H4 (cell line): ENCODE measurements at regions not wholly inside any gene's neighbourhood (a gene's known extent, or its start where the extent isn't known, plus 50 kb on each side); places are given as distances from the start of the nearest gene placed in this dataset.
A peak's percentile ranks its signal among the peaks of the same experiment; 100 is the strongest.
"Not testable (repeated sequence)": the region's sequence is repeated elsewhere in the genome, so short reads cannot be mapped to it uniquely, and the experiment has no call there.

Source experiments
- DNase-seq: peaks from one replicate; pipeline ENCODE4 v3.0.0-alpha.2; 2015; ENCODE audit warnings: low spot score

DNA sequence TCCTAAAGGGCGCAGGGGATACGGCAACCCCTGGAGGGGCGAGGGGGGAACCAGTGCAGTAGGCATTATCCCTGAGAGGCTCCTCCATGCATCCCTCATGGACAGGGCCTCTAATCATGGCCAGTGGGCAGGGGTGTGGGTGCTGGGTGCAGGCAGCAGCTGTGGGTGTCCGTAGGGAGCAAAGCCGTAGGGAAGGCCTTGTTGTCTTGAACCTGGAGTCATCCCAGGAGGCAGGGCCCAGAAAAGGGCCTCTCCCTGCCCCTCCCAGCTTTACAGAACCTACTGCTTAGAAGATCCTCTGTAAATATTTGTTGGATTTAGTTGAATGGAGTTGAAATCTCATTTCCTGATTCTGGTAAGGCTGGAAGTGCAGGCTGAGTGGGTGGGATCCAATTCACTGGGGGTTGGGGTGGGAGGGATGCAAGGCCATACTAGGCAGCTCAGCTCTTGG, 207.0 kb upstream of the HAAO start:
- no peak for DNase-seq

GRCh38 chr2:42998721-42999120, 206.3 kb upstream of the HAAO start:
- no peak for DNase-seq

GRCh38 chr2:42996528-42996927, 204.1 kb upstream of the HAAO start:
- no peak for DNase-seq

DNA sequence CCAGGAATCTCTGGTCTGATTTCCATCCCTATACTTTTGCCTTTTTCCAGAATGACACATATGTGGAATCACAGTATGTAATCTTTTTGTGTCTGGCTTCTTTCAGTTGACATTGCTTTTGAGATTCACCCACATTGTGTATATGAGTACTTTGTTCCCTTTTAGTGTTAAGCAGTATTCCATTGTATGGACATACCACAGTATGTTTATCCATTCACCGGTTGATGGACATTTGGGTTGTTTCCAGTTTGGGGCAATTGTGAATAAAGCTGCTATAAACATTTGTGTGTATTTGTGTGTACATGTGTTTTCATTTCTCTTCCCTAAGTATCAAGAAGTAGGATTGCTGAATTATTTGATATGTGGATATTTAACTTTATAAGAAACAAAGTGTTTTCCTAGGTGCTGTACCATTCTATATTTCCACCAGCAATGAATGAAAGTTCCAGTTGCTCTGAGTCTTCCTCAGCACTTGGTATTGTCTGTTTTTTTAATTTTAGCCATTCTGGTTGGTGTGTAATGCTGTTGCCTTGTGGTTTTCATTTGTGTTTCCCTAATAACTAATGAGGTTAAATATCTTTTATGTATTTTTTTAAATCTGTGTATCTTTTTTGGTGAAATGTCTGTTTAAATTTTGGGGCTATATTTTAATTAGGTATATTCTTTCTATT, 203.5 kb upstream of the HAAO start:
- no peak for DNase-seq

- DNase-seq: not testable (repeated sequence)
These were observed 197.1 kb upstream of the HAAO start for GRCh38 chr2:42989283-42990081.

DNA sequence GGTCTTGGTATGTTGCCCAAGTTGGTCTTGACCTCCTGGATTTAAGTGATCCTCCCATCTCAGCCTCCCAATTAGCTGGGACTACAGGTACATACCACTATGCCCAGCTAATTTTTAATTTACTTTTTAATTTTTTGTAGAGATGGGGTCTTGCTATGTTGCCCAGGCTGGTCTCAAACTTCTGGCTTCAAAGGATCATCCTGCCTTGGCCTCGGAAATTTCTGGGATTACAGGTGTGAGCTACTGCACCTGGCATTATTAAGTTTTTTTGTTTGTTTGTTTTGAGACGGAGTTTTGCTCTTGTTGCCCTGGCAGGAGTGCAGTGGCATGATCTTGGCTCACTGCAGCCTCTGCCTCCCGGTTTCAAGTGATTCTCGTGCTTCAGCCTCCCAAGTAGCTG, 195.7 kb upstream of the HAAO start:
- not testable (repeated sequence) for DNase-seq

- peak; percentile 53 for DNase-seq
These were observed 194.9 kb upstream of the HAAO start for GRCh38 chr2:42987112-42987922.

GRCh38 chr2:42984617-42985016, 192.2 kb upstream of the HAAO start:
- no peak for DNase-seq

DNA sequence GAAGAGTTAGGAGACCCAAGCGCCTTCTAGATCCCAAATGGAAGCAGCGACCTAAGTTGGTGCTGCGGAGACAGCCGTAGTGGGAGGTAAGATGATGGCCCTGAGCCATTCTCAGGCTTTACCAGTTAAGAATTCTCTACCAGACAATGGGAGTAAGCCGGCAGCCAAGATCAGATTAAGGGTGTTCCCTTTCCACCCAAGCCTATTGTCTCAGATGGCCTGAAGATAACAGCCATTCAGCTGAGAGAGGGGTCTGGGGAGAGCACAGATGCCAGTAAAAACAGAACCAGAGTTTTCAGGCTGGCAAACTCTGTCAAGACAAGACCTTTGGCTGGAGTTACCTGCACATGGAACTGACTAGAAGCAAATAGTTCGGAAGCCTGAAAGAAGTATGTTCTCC, 191.7 kb upstream of the HAAO start:
- DNase-seq: no peak

DNA sequence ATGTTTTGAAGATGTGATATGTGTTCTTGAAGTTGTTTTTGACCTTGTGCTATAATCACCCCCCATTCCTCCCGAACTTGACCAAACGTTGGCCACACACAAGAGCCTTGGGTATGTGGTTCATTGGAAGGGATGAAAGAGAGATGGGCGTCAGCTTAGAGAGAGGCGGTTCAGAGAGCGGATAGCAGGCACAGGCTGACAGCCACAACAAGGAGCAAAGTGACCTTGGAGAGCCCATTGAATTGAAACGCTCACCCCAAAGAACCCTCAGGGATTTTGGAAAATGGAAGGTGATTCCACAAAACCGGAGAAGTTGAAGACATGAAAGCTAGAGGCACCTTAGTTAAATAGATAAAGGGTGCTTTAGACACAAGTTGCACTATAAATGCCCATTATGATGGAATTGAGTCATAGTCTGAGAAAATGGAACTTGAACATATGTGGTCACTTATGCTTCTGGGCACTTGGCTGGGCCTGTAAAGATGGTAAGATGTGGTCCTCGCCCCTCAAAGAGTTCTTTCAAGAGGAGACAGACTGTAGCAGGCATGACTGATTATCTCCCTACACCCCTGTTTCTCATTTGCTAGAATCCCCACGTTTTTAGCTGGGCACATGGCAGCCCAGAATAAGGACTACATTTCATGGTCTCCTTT, 188.5 kb upstream of the HAAO start:
- no peak for DNase-seq

GRCh38 chr2:42979870-42980763, 187.7 kb upstream of the HAAO start:
- DNase-seq: no peak

DNA sequence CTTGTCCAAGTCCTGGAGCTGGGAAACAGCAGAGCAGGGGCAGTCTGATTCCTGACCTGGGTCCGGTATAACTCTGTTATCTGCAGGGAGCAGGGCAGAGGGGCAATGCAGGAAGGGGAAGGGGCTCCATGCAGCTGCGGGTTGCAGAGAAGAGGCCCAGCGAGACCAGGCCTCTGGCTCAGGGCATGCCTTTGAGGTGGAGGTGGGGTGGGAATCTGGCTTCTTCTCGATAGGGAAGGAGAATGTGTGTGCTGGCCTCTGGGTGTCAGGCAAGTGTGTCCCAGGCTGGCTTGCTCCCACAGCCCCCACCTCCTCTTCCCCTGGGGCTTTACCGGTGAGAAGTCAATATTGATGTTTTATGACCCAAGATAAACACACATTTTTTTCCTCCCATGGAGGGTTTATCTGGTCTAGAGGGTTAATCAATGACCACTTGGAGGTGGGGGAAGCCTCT, 187.1 kb upstream of the HAAO start:
- DNase-seq: no peak

- DNase-seq: no peak
These were observed 186.6 kb upstream of the HAAO start for GRCh38 chr2:42978887-42979415.

DNA sequence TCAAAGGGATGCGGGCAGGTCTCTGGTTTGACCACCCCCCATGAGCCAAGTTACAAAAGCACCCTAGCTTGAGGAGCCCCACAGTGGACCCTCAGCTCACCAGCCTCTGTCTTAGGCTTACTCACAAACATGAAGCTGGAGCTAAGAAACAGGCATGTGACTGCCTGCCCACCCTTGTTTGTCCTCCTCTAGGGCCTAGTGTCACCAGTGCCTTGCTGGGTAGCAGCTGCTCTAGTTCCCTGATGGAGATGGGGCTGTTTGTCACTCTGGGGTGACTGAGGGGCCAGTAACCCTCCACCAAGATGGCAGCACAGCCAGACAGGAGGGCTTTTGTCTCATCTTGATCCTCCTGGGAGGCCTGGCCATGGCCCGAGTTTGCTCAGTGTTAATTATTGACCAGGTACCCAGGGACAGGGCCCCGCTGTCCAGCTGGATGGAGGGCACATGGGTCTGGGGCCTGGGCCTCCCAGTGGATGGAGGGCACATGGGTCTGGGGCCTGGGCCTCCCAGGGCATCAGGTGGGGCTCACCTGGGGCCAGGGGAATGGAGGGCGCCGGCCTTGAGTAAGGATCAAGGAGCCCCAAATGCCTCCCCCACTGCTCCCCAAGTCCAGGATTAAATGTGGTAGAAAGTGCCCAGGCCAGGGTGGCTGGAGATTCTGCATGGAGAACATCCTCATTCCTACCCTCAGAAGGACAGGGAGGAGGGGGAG, 185.9 kb upstream of the HAAO start:
- no peak for DNase-seq

DNA sequence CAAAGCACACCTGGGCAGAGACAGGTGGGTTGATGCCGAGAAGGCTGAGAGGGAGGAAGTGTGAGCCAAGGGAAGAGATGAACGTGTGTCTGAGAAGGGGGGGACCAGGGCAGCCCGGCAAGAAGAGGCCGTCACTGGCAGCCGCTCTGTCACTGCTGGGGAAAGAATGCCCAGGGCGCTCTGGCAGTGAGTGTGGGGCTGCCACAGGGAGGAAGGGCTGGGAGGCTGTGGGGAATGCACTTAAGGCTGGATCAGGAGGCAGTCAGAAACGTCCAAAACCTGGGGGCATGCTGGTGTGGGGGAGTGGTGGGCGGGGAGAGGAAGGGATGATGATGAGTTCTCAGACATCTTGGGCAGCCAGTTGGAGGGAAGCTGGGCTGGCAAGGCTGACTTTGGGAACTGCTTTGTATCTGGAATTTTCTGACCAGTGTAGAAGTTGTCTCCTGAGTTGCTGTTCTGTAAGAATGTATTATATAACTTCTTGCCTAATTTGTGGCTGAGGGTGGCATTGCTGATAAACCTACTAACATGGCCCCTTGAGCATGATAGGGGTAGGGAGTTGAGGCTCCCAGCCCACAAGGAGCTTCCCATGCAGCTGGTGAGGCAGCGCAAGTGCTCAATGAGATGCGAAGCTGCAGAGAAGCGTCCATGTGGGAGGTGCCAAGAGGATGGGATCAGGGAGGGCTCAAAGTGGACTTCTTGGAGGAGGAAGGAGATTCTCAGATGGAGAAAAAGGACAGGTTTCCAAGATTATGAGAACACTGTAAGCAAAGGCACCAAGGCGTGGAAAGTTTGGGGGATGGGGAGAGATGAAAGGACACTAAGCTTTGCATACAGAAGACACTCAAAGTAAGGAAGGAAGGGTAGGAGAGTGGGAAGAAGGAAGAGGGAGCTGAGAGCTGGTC, 185.1 kb upstream of the HAAO start:
- no peak for DNase-seq

DNA sequence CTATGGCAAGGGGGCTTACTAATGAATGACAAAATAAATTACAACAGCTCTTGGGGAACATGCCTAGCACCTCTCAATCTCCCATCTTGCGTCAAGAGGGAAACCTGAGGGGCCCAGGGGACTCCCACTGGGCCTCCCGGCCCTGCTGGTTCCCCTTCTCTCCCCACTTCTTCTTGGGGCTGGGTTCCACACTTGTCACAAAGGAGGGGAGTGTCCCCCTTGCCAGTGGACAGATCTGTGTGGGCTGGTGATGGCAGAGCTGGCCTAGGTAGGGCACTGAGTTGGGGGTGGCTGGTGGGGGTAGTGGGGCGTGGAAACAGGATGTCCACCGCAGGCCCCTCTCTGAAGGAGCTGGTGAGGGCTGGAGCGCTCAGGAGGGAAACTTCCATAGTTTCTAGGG, 184.0 kb upstream of the HAAO start:
- DNase-seq: no peak

DNA sequence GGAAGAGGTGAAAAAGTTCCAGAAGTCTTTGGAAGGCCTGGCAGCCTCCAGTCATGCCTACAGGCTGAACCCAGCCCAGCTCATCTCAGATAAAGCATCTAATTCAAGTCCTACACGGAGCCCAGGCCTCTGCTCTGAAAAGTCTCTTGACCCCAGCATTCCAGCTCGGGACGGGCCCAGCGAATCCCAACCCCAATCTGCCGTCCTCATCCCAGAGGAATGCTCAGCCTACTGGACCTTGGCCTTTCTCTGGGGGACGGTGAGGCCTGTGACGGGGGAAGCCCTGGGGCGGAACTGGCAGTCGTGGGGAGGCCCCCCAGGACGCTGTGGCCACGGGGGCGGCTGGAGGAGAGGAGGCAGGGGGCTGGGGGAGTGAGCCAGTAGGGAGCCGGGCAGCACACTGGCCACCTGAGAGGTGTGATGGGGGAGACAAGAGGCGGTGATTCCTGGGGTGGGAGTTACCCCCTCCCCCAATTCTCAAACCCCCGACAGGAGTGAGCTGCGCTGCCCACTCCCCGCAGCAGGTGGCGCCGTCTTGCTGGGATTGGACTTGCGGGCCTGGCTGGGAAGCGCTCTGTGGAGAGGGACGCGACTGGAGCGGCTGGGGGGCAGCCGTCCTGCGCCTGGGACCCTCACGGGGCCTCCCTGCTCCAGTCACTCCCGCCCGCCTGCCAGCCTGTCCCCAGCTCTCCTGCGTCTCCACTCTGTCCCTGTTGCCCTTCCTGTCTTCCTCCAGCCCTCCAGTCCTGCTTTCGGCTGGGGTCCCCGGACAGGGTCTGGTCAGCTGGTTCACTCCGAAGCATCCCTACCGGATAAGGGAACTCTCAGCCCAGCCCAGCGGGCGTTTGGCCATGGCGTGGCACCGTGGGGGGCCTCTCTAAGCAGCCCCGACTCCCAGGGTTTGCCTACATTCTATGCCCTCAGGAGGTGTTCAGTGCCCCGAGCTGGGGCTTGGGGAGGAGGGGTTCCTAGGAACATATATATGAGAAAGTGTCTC, 182.6 kb upstream of the HAAO start:
- peak; percentile 51 for DNase-seq
